ENCODE measurements at regions not wholly inside any gene's neighbourhood (a gene's known extent, or its start where the extent isn't known, plus 50 kb on each side); places are given as distances from the start of the nearest gene placed in this dataset.

DNA sequence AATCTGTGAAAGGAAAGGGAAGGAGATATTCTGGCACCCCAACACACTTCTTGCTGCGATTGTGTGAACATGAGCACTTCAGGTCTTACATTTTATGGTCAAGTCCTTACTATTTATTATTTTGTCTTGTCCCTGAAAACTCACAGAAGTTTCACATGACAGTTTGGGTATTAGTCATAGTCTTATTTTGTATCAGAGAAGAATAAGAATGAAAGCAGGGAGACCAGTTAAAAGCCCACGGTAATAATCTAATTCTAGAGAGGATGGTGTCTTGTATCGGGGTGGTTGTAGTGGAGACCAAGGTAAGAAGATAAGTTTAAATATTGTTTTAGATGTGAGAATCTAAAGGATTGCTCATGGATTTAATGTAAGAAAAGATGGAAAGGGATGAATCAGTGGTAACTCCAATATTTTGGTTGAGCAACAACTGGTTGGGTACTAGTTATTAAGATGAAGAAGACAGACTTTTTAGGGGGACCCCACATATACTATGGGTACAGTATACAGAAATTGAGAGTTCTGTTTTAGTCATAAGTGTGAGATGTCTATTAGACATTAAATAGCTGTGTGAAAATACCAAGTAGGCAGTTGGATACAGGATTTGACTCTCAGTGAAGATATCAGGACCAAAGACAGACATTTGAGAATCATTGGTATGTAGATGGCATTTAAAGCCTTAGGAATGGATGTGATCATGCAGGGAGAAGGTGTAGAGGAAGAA, 227.6 kb downstream of the MFSD1 start:
- H3K79me2 ChIP-seq (replicated peaks; ENCODE audit: insufficient read depth): no peaks in the 10 kb centered on the region
- no peak for DNase-seq (ENCODE audit: low spot score)
- ATAC-seq: no peak
- no peak overlapping the region for H3K4me2 ChIP-seq
- no peaks in the 10 kb centered on the region for H3K9me3 Mint-ChIP-seq
- H3K36me3 ChIP-seq (ENCODE audit: insufficient read depth): no peaks in the 10 kb centered on the region
- no peak overlapping the region for H3K27ac ChIP-seq (ENCODE audit: low read depth)
- H3F3A ChIP-seq (replicated peaks; ENCODE audit: low read depth): no peaks in the 10 kb centered on the region
- no peaks in the 10 kb centered on the region for H3K27me3 ChIP-seq (ENCODE audit: insufficient read depth)
- H3K4me3 ChIP-seq: no peak overlapping the region
- H3K27ac Mint-ChIP-seq: no peak overlapping the region
- H3K4me3 Mint-ChIP-seq: no peak overlapping the region
- H3K4me1 ChIP-seq (ENCODE audit: insufficient read depth): no peaks in the 10 kb centered on the region
- H3K4me1 Mint-ChIP-seq: no peaks in the 10 kb centered on the region
- H4K20me1 ChIP-seq (replicated peaks; ENCODE audit: insufficient read depth): no peaks in the 10 kb centered on the region
- peaks cover 7% of the 10 kb centered on the region; the same call in 1 of the 2 replicates for H3K9me2 ChIP-seq (ENCODE audit: insufficient read depth)
- TF ChIP-seq STAT1 (IDR thresholded peaks at IDR 0.05; ENCODE audit: unreplicated experiment): no peak
- TF ChIP-seq, protein P1, sequence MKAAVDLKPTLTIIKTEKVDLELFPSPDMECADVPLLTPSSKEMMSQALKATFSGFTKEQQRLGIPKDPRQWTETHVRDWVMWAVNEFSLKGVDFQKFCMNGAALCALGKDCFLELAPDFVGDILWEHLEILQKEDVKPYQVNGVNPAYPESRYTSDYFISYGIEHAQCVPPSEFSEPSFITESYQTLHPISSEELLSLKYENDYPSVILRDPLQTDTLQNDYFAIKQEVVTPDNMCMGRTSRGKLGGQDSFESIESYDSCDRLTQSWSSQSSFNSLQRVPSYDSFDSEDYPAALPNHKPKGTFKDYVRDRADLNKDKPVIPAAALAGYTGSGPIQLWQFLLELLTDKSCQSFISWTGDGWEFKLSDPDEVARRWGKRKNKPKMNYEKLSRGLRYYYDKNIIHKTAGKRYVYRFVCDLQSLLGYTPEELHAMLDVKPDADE (IDR thresholded peaks at IDR 0.05): no peak
- H3K27me3 Mint-ChIP-seq (ENCODE audit: insufficient read depth, low read depth, poor library complexity): no peaks in the 10 kb centered on the region
- no peaks in the 10 kb centered on the region for H3K36me3 Mint-ChIP-seq (ENCODE audit: low read depth)
- H2AFZ ChIP-seq: no peak overlapping the region

DNA sequence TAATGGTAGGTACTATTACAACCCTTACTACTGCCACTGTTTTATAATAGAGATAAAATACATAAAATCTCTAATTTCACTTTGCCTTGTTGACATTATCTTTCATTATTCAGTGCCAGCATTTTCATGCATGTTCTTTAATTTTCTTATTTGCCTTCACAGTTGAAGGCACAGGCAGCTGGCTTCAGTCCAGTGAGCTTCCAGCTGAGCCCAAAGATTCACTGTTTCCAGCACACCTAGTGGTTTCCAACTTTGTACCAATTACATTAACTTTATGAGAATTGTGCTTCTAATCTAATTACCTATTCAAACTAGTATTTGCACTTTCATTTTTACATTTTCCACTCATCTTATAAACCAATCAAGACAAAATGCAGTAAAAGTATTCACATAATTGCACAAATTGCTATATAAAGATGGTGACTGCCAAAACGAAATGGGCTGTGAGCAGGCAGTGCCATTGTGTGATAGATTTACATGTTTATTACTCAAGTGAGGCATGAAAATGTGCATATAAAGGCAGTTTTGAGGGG, 228.3 kb downstream of the MFSD1 start:
- H3K4me3 Mint-ChIP-seq: no peak overlapping the region
- no peaks in the 10 kb centered on the region for H3K9me3 Mint-ChIP-seq
- TF ChIP-seq, protein P2, sequence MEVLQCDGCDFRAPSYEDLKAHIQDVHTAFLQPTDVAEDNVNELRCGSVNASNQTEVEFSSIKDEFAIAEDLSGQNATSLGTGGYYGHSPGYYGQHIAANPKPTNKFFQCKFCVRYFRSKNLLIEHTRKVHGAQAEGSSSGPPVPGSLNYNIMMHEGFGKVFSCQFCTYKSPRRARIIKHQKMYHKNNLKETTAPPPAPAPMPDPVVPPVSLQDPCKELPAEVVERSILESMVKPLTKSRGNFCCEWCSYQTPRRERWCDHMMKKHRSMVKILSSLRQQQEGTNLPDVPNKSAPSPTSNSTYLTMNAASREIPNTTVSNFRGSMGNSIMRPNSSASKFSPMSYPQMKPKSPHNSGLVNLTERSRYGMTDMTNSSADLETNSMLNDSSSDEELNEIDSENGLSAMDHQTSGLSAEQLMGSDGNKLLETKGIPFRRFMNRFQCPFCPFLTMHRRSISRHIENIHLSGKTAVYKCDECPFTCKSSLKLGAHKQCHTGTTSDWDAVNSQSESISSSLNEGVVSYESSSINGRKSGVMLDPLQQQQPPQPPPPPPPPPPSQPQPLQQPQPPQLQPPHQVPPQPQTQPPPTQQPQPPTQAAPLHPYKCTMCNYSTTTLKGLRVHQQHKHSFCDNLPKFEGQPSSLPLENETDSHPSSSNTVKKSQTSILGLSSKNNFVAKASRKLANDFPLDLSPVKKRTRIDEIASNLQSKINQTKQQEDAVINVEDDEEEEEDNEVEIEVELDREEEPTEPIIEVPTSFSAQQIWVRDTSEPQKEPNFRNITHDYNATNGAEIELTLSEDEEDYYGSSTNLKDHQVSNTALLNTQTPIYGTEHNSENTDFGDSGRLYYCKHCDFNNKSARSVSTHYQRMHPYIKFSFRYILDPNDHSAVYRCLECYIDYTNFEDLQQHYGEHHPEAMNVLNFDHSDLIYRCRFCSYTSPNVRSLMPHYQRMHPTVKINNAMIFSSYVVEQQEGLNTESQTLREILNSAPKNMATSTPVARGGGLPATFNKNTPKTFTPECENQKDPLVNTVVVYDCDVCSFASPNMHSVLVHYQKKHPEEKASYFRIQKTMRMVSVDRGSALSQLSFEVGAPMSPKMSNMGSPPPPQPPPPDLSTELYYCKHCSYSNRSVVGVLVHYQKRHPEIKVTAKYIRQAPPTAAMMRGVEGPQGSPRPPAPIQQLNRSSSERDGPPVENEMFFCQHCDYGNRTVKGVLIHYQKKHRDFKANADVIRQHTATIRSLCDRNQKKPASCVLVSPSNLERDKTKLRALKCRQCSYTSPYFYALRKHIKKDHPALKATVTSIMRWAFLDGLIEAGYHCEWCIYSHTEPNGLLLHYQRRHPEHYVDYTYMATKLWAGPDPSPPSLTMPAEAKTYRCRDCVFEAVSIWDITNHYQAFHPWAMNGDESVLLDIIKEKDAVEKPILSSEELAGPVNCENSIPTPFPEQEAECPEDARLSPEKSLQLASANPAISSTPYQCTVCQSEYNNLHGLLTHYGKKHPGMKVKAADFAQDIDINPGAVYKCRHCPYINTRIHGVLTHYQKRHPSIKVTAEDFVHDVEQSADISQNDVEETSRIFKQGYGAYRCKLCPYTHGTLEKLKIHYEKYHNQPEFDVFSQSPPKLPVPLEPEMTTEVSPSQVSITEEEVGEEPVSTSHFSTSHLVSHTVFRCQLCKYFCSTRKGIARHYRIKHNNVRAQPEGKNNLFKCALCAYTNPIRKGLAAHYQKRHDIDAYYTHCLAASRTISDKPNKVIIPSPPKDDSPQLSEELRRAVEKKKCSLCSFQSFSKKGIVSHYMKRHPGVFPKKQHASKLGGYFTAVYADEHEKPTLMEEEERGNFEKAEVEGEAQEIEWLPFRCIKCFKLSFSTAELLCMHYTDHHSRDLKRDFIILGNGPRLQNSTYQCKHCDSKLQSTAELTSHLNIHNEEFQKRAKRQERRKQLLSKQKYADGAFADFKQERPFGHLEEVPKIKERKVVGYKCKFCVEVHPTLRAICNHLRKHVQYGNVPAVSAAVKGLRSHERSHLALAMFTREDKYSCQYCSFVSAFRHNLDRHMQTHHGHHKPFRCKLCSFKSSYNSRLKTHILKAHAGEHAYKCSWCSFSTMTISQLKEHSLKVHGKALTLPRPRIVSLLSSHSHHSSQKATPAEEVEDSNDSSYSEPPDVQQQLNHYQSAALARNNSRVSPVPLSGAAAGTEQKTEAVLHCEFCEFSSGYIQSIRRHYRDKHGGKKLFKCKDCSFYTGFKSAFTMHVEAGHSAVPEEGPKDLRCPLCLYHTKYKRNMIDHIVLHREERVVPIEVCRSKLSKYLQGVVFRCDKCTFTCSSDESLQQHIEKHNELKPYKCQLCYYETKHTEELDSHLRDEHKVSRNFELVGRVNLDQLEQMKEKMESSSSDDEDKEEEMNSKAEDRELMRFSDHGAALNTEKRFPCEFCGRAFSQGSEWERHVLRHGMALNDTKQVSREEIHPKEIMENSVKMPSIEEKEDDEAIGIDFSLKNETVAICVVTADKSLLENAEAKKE (CRISPR knock-in tag; IDR thresholded peaks at IDR 0.05): no peak
- TF ChIP-seq ZNF114 (CRISPR knock-in tag; IDR thresholded peaks at IDR 0.05) (no peak), POLR2AphosphoS5 (IDR thresholded peaks at IDR 0.05; ENCODE audit: low read depth) (no peak), EZH2phosphoT487 (IDR thresholded peaks at IDR 0.05; ENCODE audit: unreplicated experiment) (no peak), JUNB (IDR thresholded peaks at IDR 0.05; ENCODE audit: unreplicated experiment) (no peak), STAT1 (IDR thresholded peaks at IDR 0.05; ENCODE audit: unreplicated experiment) (no peak)
- TF ChIP-seq, protein P3, sequence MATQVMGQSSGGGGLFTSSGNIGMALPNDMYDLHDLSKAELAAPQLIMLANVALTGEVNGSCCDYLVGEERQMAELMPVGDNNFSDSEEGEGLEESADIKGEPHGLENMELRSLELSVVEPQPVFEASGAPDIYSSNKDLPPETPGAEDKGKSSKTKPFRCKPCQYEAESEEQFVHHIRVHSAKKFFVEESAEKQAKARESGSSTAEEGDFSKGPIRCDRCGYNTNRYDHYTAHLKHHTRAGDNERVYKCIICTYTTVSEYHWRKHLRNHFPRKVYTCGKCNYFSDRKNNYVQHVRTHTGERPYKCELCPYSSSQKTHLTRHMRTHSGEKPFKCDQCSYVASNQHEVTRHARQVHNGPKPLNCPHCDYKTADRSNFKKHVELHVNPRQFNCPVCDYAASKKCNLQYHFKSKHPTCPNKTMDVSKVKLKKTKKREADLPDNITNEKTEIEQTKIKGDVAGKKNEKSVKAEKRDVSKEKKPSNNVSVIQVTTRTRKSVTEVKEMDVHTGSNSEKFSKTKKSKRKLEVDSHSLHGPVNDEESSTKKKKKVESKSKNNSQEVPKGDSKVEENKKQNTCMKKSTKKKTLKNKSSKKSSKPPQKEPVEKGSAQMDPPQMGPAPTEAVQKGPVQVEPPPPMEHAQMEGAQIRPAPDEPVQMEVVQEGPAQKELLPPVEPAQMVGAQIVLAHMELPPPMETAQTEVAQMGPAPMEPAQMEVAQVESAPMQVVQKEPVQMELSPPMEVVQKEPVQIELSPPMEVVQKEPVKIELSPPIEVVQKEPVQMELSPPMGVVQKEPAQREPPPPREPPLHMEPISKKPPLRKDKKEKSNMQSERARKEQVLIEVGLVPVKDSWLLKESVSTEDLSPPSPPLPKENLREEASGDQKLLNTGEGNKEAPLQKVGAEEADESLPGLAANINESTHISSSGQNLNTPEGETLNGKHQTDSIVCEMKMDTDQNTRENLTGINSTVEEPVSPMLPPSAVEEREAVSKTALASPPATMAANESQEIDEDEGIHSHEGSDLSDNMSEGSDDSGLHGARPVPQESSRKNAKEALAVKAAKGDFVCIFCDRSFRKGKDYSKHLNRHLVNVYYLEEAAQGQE (IDR thresholded peaks at IDR 0.05; ENCODE audit: unreplicated experiment): no peak
- TF ChIP-seq, protein P1 (IDR thresholded peaks at IDR 0.05): no peak

More for the DNA sequence above, 228.3 kb downstream of the MFSD1 start:
- Histone ChIP-seq H4K20me1 (replicated peaks; ENCODE audit: insufficient read depth) (no peaks in the 10 kb centered on the region), H2AFZ (no peak overlapping the region), H3K4me1 (ENCODE audit: insufficient read depth) (no peaks in the 10 kb centered on the region), H3K27me3 (ENCODE audit: insufficient read depth) (no peaks in the 10 kb centered on the region), H3K9me2 (ENCODE audit: insufficient read depth) (peaks cover 7% of the 10 kb centered on the region; the same call in 1 of the 2 replicates), H3K27ac (ENCODE audit: low read depth) (no peak overlapping the region), H3K4me3 (no peak overlapping the region), H3K4me2 (no peak overlapping the region), H3K36me3 (ENCODE audit: insufficient read depth) (no peaks in the 10 kb centered on the region), H3K79me2 (replicated peaks; ENCODE audit: insufficient read depth) (no peaks in the 10 kb centered on the region), H3F3A (replicated peaks; ENCODE audit: low read depth) (no peaks in the 10 kb centered on the region)
- no peaks in the 10 kb centered on the region for H3K4me1 Mint-ChIP-seq
- H3K27me3 Mint-ChIP-seq (ENCODE audit: insufficient read depth, low read depth, poor library complexity): no peaks in the 10 kb centered on the region
- ATAC-seq: no peak
- no peak for DNase-seq (ENCODE audit: low spot score)
- no peaks in the 10 kb centered on the region for H3K36me3 Mint-ChIP-seq (ENCODE audit: low read depth)
- H3K27ac Mint-ChIP-seq: no peak overlapping the region
